Right forelimb (tissue), 1 donor: ENCODE measurements at regions not wholly inside any gene's neighbourhood (a gene's known extent, or its start where the extent isn't known, plus 50 kb on each side); places are given as distances from the start of the nearest gene placed in this dataset.

Source experiments
- DNase-seq: peaks from one replicate; pipeline ENCODE4 v3.0.0-alpha.2; 2018

- no peak for DNase-seq
Measured at GRCh38 chr2:150417278-150417677, 70.2 kb downstream of the RND3 start.

- no peak for DNase-seq
Measured at GRCh38 chr2:150415022-150415421, 72.4 kb downstream of the RND3 start.

GRCh38 chr2:150413910-150414309, 73.6 kb downstream of the RND3 start:
- no peak for DNase-seq

GRCh38 chr2:150413366-150413765, 74.1 kb downstream of the RND3 start:
- DNase-seq: no peak

- no peak for DNase-seq
Measured at GRCh38 chr2:150410809-150411208, 76.7 kb downstream of the RND3 start.

GRCh38 chr2:150409196-150409595, 78.3 kb downstream of the RND3 start:
- no peak for DNase-seq

GRCh38 chr2:150404147-150404546, 83.3 kb downstream of the RND3 start:
- DNase-seq: no peak

GRCh38 chr2:150403457-150403856, 84.0 kb downstream of the RND3 start:
- no peak for DNase-seq

GRCh38 chr2:150402953-150403352, 84.5 kb downstream of the RND3 start:
- no peak for DNase-seq

- no peak for DNase-seq
Measured at GRCh38 chr2:150400849-150401248, 86.6 kb downstream of the RND3 start.

GRCh38 chr2:150392614-150393013, 94.9 kb downstream of the RND3 start:
- no peak for DNase-seq

GRCh38 chr2:150391779-150392178, 95.7 kb downstream of the RND3 start:
- no peak for DNase-seq

- DNase-seq: no peak
Measured at GRCh38 chr2:150389447-150389846, 98.0 kb downstream of the RND3 start.

- no peak for DNase-seq
Measured at GRCh38 chr2:150388289-150388625, 99.2 kb downstream of the RND3 start.

- DNase-seq: no peak
Measured at GRCh38 chr2:150387586-150388288, 99.7 kb downstream of the RND3 start.

GRCh38 chr2:150385211-150385610, 102.3 kb downstream of the RND3 start:
- no peak for DNase-seq

- no peak for DNase-seq
Measured at GRCh38 chr2:150383587-150383986, 103.9 kb downstream of the RND3 start.

- no peak for DNase-seq
Measured at GRCh38 chr2:150379166-150379565, 108.3 kb downstream of the RND3 start.

- DNase-seq: no peak
Measured at GRCh38 chr2:150378686-150379085, 108.8 kb downstream of the RND3 start.

GRCh38 chr2:150376553-150377335, 110.7 kb downstream of the RND3 start:
- DNase-seq: no peak

- DNase-seq: no peak
Measured at GRCh38 chr2:150375333-150375732, 112.1 kb downstream of the RND3 start.

- no peak for DNase-seq
Measured at GRCh38 chr2:150374492-150374891, 113.0 kb downstream of the RND3 start.

GRCh38 chr2:150373374-150373773, 114.1 kb downstream of the RND3 start:
- DNase-seq: no peak

GRCh38 chr2:150371044-150371818, 116.2 kb downstream of the RND3 start:
- DNase-seq: no peak
